NT2/D1 (cell line): ENCODE measurements at regions not wholly inside any gene's neighbourhood (a gene's known extent, or its start where the extent isn't known, plus 50 kb on each side); places are given as distances from the start of the nearest gene placed in this dataset.

Experiments used
- SUZ12 ChIP-seq: IDR thresholded peaks from 2 replicates; pipeline ENCODE4 v1.6.1; 2011; ENCODE audit not compliant: insufficient read length, insufficient read depth; ENCODE audit errors: extremely low read depth
- ZNF274 ChIP-seq: IDR thresholded peaks from 2 replicates; pipeline ENCODE4 v1.6.1; 2011; ENCODE audit warnings: mild to moderate bottlenecking, low read depth, low read length

DNA sequence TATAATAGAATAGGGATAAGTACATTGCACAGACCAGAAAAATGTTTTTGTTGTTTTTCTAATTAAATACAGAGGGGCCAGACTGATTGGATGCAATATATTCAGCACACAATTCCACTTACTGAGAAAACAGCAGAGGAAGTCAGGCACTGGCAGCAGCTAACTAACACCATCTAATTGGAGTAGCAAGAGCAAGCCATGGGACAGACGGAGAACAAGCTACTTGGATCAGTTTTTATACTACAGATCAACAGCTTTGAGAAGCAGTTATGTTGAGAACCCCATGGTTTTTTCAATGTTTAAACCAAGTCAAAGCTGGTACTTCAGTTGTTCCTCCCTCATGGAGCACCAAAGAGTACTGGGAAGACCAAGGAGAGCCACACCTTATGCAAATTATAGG is 1249.4 kb downstream of the LRFN5 start:
- TF ChIP-seq ZNF274, result no peak
- TF ChIP-seq SUZ12, result no peak
